BLaER1 treated with 17β-estradiol and CSF1 and Interleukin-3, amounts not matched to agents 10 nM and 100 nM (cell line): ENCODE measurements at regions not wholly inside any gene's neighbourhood (a gene's known extent, or its start where the extent isn't known, plus 50 kb on each side); places are given as distances from the start of the nearest gene placed in this dataset.
A peak's percentile ranks its signal among the peaks of the same experiment; 100 is the strongest.

ENCODE experiments used
- H3K27ac ChIP-seq, 11 experiments: shearing (Covaris generic); formaldehyde crosslinking; 2 replicates each; pipeline ENCODE4 v1.8.1; 2022
- H3K27me3 ChIP-seq, 11 experiments: shearing (Covaris generic); formaldehyde crosslinking; 2 replicates each; pipeline ENCODE4 v1.8.1; 2022
- H3K36me3 ChIP-seq, 11 experiments: shearing (Covaris generic); formaldehyde crosslinking; 2 replicates each; pipeline ENCODE4 v1.8.1; 2022
- H3K4me1 ChIP-seq, 10 experiments: shearing (Covaris generic); formaldehyde crosslinking; 2 replicates each; pipeline ENCODE4 v1.8.1; 2022
- H3K4me2 ChIP-seq, 11 experiments: shearing (Covaris generic); formaldehyde crosslinking; 2 replicates each; pipeline ENCODE4 v1.8.1; 2022
- H3K4me3 ChIP-seq, 10 experiments: shearing (Covaris generic); formaldehyde crosslinking; 2 replicates each; pipeline ENCODE4 v1.8.1; 2022
- H3K9ac ChIP-seq, 11 experiments: shearing (Covaris generic); formaldehyde crosslinking; 2 replicates each; pipeline ENCODE4 v1.8.1; 2022
- H3K9me3 ChIP-seq, 11 experiments: shearing (Covaris generic); formaldehyde crosslinking; replicated peaks in 1 of 11; 2 replicates each; pipeline ENCODE4 v1.8.1; 2022
- H4K20me1 ChIP-seq, 11 experiments: shearing (Covaris generic); formaldehyde crosslinking; 2 replicates each; pipeline ENCODE4 v1.8.1; 2022
- Cebpa-rat ChIP-seq, 11 experiments: shearing (Covaris generic); IDR thresholded peaks; 2 replicates each; pipeline ENCODE4 v1.8.1; 2022

- Histone ChIP-seq H3K9ac (no peak overlapping the region), H3K9me3 (no peaks in the 10 kb centered on the region), H3K4me1 (peaks cover 0 to 12% (median 3%) of the 10 kb centered on the region in 10 experiments; a peak in 12 of 20 replicates), H3K36me3 (no peaks in the 10 kb centered on the region), H3K27me3 (no peaks in the 10 kb centered on the region), H3K4me3 (no peak overlapping the region), H3K27ac (no peak overlapping the region), H3K4me2 (no peak overlapping the region), H4K20me1 (no peaks in the 10 kb centered on the region)
- TF ChIP-seq Cebpa-rat (IDR thresholded peaks at IDR 0.05): no peak
Observed at GRCh38 chr13:107843681-107844080, 371.7 kb downstream of the LIG4 start.

- Histone ChIP-seq H3K27me3 (no peaks in the 10 kb centered on the region), H3K4me3 (no peak overlapping the region), H3K36me3 (no peaks in the 10 kb centered on the region), H3K9ac (no peak overlapping the region), H3K4me1 (peaks cover 0 to 12% (median 7%) of the 10 kb centered on the region in 10 experiments; a peak in 13 of 20 replicates), H3K9me3 (no peaks in the 10 kb centered on the region), H3K4me2 (no peak overlapping the region), H3K27ac (no peak overlapping the region), H4K20me1 (no peaks in the 10 kb centered on the region)
- no peak for TF ChIP-seq Cebpa-rat (IDR thresholded peaks at IDR 0.05)
Observed at GRCh38 chr13:107843281-107843680, 372.1 kb downstream of the LIG4 start.

GRCh38 chr13:107842562-107843180, 372.7 kb downstream of the LIG4 start:
- no peaks in the 10 kb centered on the region for H4K20me1 ChIP-seq
- H3K4me3 ChIP-seq: no peak overlapping the region
- no peak overlapping the region for H3K4me2 ChIP-seq
- H3K36me3 ChIP-seq: no peaks in the 10 kb centered on the region
- H3K27me3 ChIP-seq: no peaks in the 10 kb centered on the region
- no peak overlapping the region for H3K27ac ChIP-seq
- H3K9me3 ChIP-seq: no peaks in the 10 kb centered on the region
- TF ChIP-seq Cebpa-rat (IDR thresholded peaks at IDR 0.05): no peak
- peaks cover 0 to 14% (median 12%) of the 10 kb centered on the region in 10 experiments; a peak in 13 of 20 replicates for H3K4me1 ChIP-seq
- no peak overlapping the region for H3K9ac ChIP-seq

GRCh38 chr13:107838588-107839161, 376.7 kb downstream of the LIG4 start:
- Histone ChIP-seq H3K9me3 (no peaks in the 10 kb centered on the region), H4K20me1 (no peaks in the 10 kb centered on the region), H3K27me3 (no peaks in the 10 kb centered on the region), H3K4me1 (peaks cover 16 to 32% (median 27%) of the 10 kb centered on the region in 10 experiments; a peak in 19 of 20 replicates), H3K36me3 (no peaks in the 10 kb centered on the region), H3K4me3 (no peak overlapping the region), H3K9ac (no peak overlapping the region), H3K4me2 (peak overlapping the region in 5 of 11 experiments; percentile 31 to 56 (median 50); a peak in 6 of 22 replicates), H3K27ac (no peak overlapping the region)
- TF ChIP-seq Cebpa-rat (IDR thresholded peaks at IDR 0.05): no peak

GRCh38 chr13:107836685-107837084, 378.7 kb downstream of the LIG4 start:
- no peak for TF ChIP-seq Cebpa-rat (IDR thresholded peaks at IDR 0.05)
- H3K27me3 ChIP-seq: no peaks in the 10 kb centered on the region
- peak overlapping the region in 2 of 11 experiments; percentile 31 to 50; a peak in 3 of 22 replicates for H3K4me2 ChIP-seq
- H3K4me1 ChIP-seq: peaks cover 16 to 32% (median 27%) of the 10 kb centered on the region in 10 experiments; a peak in 19 of 20 replicates
- no peak overlapping the region for H3K9ac ChIP-seq
- H3K9me3 ChIP-seq: no peaks in the 10 kb centered on the region
- no peak overlapping the region for H3K27ac ChIP-seq
- no peak overlapping the region for H3K4me3 ChIP-seq
- no peaks in the 10 kb centered on the region for H4K20me1 ChIP-seq
- no peaks in the 10 kb centered on the region for H3K36me3 ChIP-seq

GRCh38 chr13:107835339-107836018, 379.9 kb downstream of the LIG4 start:
- no peak for TF ChIP-seq Cebpa-rat (IDR thresholded peaks at IDR 0.05)
- H4K20me1 ChIP-seq: no peaks in the 10 kb centered on the region
- H3K9me3 ChIP-seq: no peaks in the 10 kb centered on the region
- H3K4me1 ChIP-seq: peaks cover 13 to 32% (median 26%) of the 10 kb centered on the region in 10 experiments; a peak in 19 of 20 replicates
- H3K4me2 ChIP-seq: peak overlapping the region in 10 of 11 experiments; percentile 4 to 48 (median 36); a peak in 14 of 22 replicates
- H3K4me3 ChIP-seq: no peak overlapping the region
- no peak overlapping the region for H3K9ac ChIP-seq
- H3K36me3 ChIP-seq: no peaks in the 10 kb centered on the region
- peak overlapping the region in 3 of 11 experiments; percentile 38 to 54 (median 50); a peak in 6 of 22 replicates for H3K27ac ChIP-seq
- no peaks in the 10 kb centered on the region for H3K27me3 ChIP-seq

- Histone ChIP-seq H3K9me3 (no peaks in the 10 kb centered on the region), H3K4me3 (no peak overlapping the region), H3K4me2 (peak overlapping the region in 2 of 11 experiments; percentile 44; a peak in 3 of 22 replicates), H3K4me1 (peaks cover 13 to 32% (median 26%) of the 10 kb centered on the region in 10 experiments; a peak in 19 of 20 replicates), H3K27me3 (no peaks in the 10 kb centered on the region), H3K36me3 (no peaks in the 10 kb centered on the region), H3K27ac (no peak overlapping the region), H3K9ac (no peak overlapping the region), H4K20me1 (no peaks in the 10 kb centered on the region)
- no peak for TF ChIP-seq Cebpa-rat (IDR thresholded peaks at IDR 0.05)
Observed at GRCh38 chr13:107834717-107835116, 380.6 kb downstream of the LIG4 start.

- Histone ChIP-seq H4K20me1 (no peaks in the 10 kb centered on the region), H3K36me3 (no peaks in the 10 kb centered on the region), H3K9me3 (no peaks in the 10 kb centered on the region), H3K9ac (no peak overlapping the region), H3K4me3 (no peak overlapping the region), H3K4me2 (no peak overlapping the region), H3K27ac (no peak overlapping the region), H3K27me3 (no peaks in the 10 kb centered on the region), H3K4me1 (peaks cover 13 to 32% (median 26%) of the 10 kb centered on the region in 10 experiments; a peak in 19 of 20 replicates)
- TF ChIP-seq Cebpa-rat (IDR thresholded peaks at IDR 0.05): no peak
Observed at GRCh38 chr13:107834281-107834680, 381.1 kb downstream of the LIG4 start.

- Histone ChIP-seq H3K4me3 (no peak overlapping the region), H3K36me3 (no peaks in the 10 kb centered on the region), H4K20me1 (no peaks in the 10 kb centered on the region), H3K9ac (no peak overlapping the region), H3K27ac (no peak overlapping the region), H3K4me2 (no peak overlapping the region), H3K4me1 (peaks cover 13 to 18% (median 16%) of the 10 kb centered on the region in 10 experiments; a peak in 19 of 20 replicates), H3K27me3 (no peaks in the 10 kb centered on the region), H3K9me3 (no peaks in the 10 kb centered on the region)
- TF ChIP-seq Cebpa-rat (IDR thresholded peaks at IDR 0.05): no peak
Observed at GRCh38 chr13:107832500-107833100, 382.7 kb downstream of the LIG4 start.
